OCI-LY7 (cell line): ENCODE measurements at regions not wholly inside any gene's neighbourhood (a gene's known extent, or its start where the extent isn't known, plus 50 kb on each side); places are given as distances from the start of the nearest gene placed in this dataset.

Experiments
- BruUV-seq: library from RNA; stranded (reverse); fragments of 400-500 nt; replicated peaks from 2 replicates; lab custom pipeline; 2021; lab: Mats Ljungman, UMichigan
- CTCF ChIA-PET: fragments of 300-600 bp; sonication (Branson Sonifier 250); formaldehyde crosslinking; loops from one replicate; lab custom pipeline; 2022; ENCODE audit warnings: antibody characterized with exemption; ENCODE audit not compliant: unreplicated experiment; lab: Charles Lee
- POLR2A ChIA-PET: fragments of 300-600 bp; sonication (Branson Sonifier 250); formaldehyde crosslinking; loops from one replicate; lab custom pipeline; 2022; ENCODE audit warnings: antibody characterized with exemption; lab: Charles Lee
- DNase-seq: peaks from one replicate; pipeline ENCODE4 v3.0.0-alpha.2; 2015; ENCODE audit warnings: low spot score
- H2AFZ ChIP-seq: fragments of 200-600 bp; sonication (generic), shearing (Covaris generic); 2 replicates; pipeline ENCODE4 v1.6.1; 2014; ENCODE audit warnings: mild to moderate bottlenecking, antibody characterized with exemption, low read length, moderate library complexity
- H3K27ac ChIP-seq: fragments of 200-600 bp; sonication (generic); 2 replicates; pipeline ENCODE4 v1.5.1; 2014; ENCODE audit warnings: mixed run types, low read depth, mild to moderate bottlenecking, moderate library complexity, low read length, inconsistent platforms; ENCODE audit not compliant: poor library complexity, severe bottlenecking
- H3K36me3 ChIP-seq: fragments of 200-600 bp; sonication (generic); 2 replicates; pipeline ENCODE4 v1.6.1; 2014; ENCODE audit warnings: mild to moderate bottlenecking, antibody characterized with exemption, low read length, moderate library complexity, mixed read lengths; ENCODE audit not compliant: insufficient read depth
- H3K4me1 ChIP-seq: fragments of 200-600 bp; sonication (generic); 2 replicates; pipeline ENCODE4 v1.5.1; 2014; ENCODE audit warnings: mild to moderate bottlenecking, low read length; ENCODE audit not compliant: insufficient read depth, poor library complexity, severe bottlenecking
- H3K4me2 ChIP-seq: fragments of 200-600 bp; sonication (generic); 2 replicates; pipeline ENCODE4 v1.6.1; 2014; ENCODE audit warnings: mild to moderate bottlenecking, low read length
- H3K4me3 ChIP-seq: fragments of 200-600 bp; sonication (generic); 2 replicates; pipeline ENCODE4 v1.5.1; 2014; ENCODE audit warnings: mild to moderate bottlenecking, low read depth, low read length; ENCODE audit not compliant: poor library complexity, severe bottlenecking
- H3K79me2 ChIP-seq: fragments of 200-600 bp; sonication (generic); 2 replicates; pipeline ENCODE4 v1.6.1; 2016; ENCODE audit warnings: low read depth, mild to moderate bottlenecking, low read length, moderate library complexity, mixed read lengths; ENCODE audit not compliant: insufficient read depth
- H3K9me2 ChIP-seq: fragments of 200-600 bp; sonication (generic); 2 replicates; pipeline ENCODE4 v1.6.1; 2016; ENCODE audit warnings: mild to moderate bottlenecking, low read length, mixed read lengths; ENCODE audit not compliant: insufficient read depth
- H3K9me3 ChIP-seq: fragments of 200-600 bp; sonication (generic); 2 replicates; pipeline ENCODE4 v1.6.1; 2014; ENCODE audit warnings: mild to moderate bottlenecking, mixed run types, low read length, mixed read lengths
- H4K20me1 ChIP-seq: fragments of 200-600 bp; sonication (generic); 2 replicates; pipeline ENCODE4 v1.6.1; 2014; ENCODE audit warnings: mild to moderate bottlenecking, antibody characterized with exemption, low read length, moderate library complexity, mixed read lengths; ENCODE audit not compliant: insufficient read depth
- EZH2phosphoT487 ChIP-seq: fragments of 200-600 bp; sonication (generic); IDR thresholded peaks from 2 replicates; pipeline ENCODE4 v1.6.1; 2018; ENCODE audit warnings: low read depth, borderline replicate concordance, mild to moderate bottlenecking, mixed run types, antibody characterized with exemption, low read length, moderate library complexity, mixed read lengths
- intact Hi-C: fragments of 100-400 bp; cut with micrococcal nuclease; formaldehyde crosslinking; loops from one replicate; pipeline ENCODE4 v1.10.0; 2022; ENCODE audit not compliant: unreplicated experiment
- TF ChIP-seq, protein P1 (sequence below): fragments of 200-600 bp; sonication (generic); conservative IDR thresholded peaks from 2 replicates; pipeline ENCODE4 v1.5.1; 2014; ENCODE audit warnings: mild to moderate bottlenecking, antibody characterized with exemption, low read length, moderate library complexity, mixed read lengths

DNA sequence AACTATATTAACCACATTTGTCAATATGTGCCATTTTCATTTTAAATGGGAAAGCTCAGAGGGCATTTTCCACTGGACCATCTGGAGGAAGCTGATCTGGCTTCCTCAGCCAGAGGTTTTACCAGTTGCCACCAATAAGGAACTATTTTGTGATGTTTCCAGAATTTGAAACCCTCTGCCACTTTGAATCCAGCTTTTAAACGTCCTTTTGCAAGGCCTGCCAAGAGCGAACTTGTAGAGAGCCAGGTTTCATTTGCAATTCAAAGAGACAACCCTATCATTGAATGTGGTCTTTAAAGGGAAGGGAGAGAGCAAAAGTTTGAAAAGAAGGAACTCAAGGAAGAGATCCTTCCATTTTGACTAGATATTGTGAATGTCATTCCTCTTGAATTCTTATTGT is 123.3 kb upstream of the CHL1 start:
- no TSS peak for BruUV-seq
- Histone ChIP-seq H3K4me3 (no peak overlapping the region), H3K27ac (no peak overlapping the region), H4K20me1 (no peaks in the 10 kb centered on the region), H3K9me3 (no peaks in the 10 kb centered on the region), H3K9me2 (no peaks in the 10 kb centered on the region), H3K36me3 (no peaks in the 10 kb centered on the region), H2AFZ (no peak overlapping the region), H3K4me1 (no peaks in the 10 kb centered on the region), H3K79me2 (no peaks in the 10 kb centered on the region), H3K4me2 (no peak overlapping the region)
- DNase-seq: no peak
- CTCF ChIA-PET: interaction anchor here (0.5 kb wide), 1 partner anchor 293 kb away, joined by 4 read pairs; no protein-coding TSS in a partner anchor
- intact Hi-C loops: no loop called here
- POLR2A ChIA-PET: no interaction called here
- TF ChIP-seq EZH2phosphoT487: no peak
- TF ChIP-seq, protein P1, sequence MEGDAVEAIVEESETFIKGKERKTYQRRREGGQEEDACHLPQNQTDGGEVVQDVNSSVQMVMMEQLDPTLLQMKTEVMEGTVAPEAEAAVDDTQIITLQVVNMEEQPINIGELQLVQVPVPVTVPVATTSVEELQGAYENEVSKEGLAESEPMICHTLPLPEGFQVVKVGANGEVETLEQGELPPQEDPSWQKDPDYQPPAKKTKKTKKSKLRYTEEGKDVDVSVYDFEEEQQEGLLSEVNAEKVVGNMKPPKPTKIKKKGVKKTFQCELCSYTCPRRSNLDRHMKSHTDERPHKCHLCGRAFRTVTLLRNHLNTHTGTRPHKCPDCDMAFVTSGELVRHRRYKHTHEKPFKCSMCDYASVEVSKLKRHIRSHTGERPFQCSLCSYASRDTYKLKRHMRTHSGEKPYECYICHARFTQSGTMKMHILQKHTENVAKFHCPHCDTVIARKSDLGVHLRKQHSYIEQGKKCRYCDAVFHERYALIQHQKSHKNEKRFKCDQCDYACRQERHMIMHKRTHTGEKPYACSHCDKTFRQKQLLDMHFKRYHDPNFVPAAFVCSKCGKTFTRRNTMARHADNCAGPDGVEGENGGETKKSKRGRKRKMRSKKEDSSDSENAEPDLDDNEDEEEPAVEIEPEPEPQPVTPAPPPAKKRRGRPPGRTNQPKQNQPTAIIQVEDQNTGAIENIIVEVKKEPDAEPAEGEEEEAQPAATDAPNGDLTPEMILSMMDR: no peak

DNA sequence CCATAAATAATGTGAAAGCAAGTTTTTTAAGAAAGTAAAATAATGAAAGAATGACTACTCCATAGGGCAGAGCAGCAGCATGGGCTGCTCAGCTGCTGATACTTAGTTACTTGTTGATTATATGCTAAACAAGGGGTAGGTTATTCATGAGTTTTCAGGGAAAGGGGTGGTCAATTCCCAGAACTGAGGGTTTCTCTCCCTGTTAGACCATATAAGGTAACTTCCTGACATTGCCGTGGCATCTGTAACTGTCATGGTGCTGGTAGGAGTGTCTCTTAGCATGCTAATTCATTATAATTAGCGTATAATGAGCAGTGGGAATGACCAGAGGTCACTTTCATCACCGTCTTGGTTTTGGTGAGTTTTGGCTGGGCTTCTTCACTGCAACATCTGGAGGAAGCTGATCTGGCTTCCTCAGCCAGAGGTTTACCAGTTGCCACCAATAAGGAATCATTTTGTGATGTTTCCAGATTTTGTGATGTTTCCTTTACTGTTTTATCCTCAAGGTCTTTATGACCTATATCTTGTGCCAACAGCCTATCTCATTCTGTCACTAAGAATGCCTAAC is 121.8 kb upstream of the CHL1 start:
- Histone ChIP-seq H2AFZ (no peak overlapping the region), H4K20me1 (no peaks in the 10 kb centered on the region), H3K79me2 (no peaks in the 10 kb centered on the region), H3K9me2 (no peaks in the 10 kb centered on the region), H3K4me2 (no peak overlapping the region), H3K36me3 (no peaks in the 10 kb centered on the region), H3K4me3 (no peak overlapping the region), H3K4me1 (no peaks in the 10 kb centered on the region), H3K9me3 (no peaks in the 10 kb centered on the region), H3K27ac (no peak overlapping the region)
- no peak for TF ChIP-seq EZH2phosphoT487
- TF ChIP-seq, protein P1: no peak
- DNase-seq: no peak
- ChIA-PET POLR2A (no interaction called here), CTCF (no interaction called here)
- intact Hi-C loops: no loop called here
- no TSS peak for BruUV-seq

- BruUV-seq: no TSS peak
- Histone ChIP-seq H3K36me3 (no peaks in the 10 kb centered on the region), H3K79me2 (no peaks in the 10 kb centered on the region), H3K9me3 (no peaks in the 10 kb centered on the region), H3K4me2 (no peak overlapping the region), H3K4me3 (no peak overlapping the region), H3K9me2 (no peaks in the 10 kb centered on the region), H2AFZ (no peak overlapping the region), H3K4me1 (no peaks in the 10 kb centered on the region), H3K27ac (no peak overlapping the region), H4K20me1 (no peaks in the 10 kb centered on the region)
- POLR2A ChIA-PET: no interaction called here
- intact Hi-C loops: no loop called here
- TF ChIP-seq, protein P1: no peak
- CTCF ChIA-PET: no interaction called here
- DNase-seq: no peak
These were observed 121.3 kb upstream of the CHL1 start for GRCh38 chr3:75260-75659.
